H9 (cell line): ENCODE measurements at regions not wholly inside any gene's neighbourhood (a gene's known extent, or its start where the extent isn't known, plus 50 kb on each side); places are given as distances from the start of the nearest gene placed in this dataset.

Experiments
- DNase-seq: peaks from one replicate; pipeline ENCODE4 v3.0.0-alpha.2; 2017
- H2AFZ ChIP-seq: one replicate; pipeline ENCODE4 v1.6.1; 2013; ENCODE audit warnings: mild to moderate bottlenecking, low read length, control low read depth, moderate library complexity
- H2AK5ac ChIP-seq: 2 replicates; pipeline ENCODE4 v1.6.1; 2013; ENCODE audit warnings: low read length, control low read depth, mixed read lengths; ENCODE audit not compliant: insufficient read length
- H2BK120ac ChIP-seq: one replicate; pipeline ENCODE4 v1.6.1; 2013; ENCODE audit warnings: low read depth, mild to moderate bottlenecking, low read length, control low read depth, inconsistent platforms; ENCODE audit not compliant: poor library complexity, severe bottlenecking
- H2BK12ac ChIP-seq: 2 replicates; pipeline ENCODE4 v1.6.1; 2013; ENCODE audit warnings: low read length, control low read depth, mixed read lengths, low read depth; ENCODE audit not compliant: insufficient read length
- H2BK15ac ChIP-seq: 2 replicates; pipeline ENCODE4 v1.6.1; 2013; ENCODE audit warnings: low read depth, low read length, control low read depth
- H2BK20ac ChIP-seq: one replicate; pipeline ENCODE4 v1.6.1; 2013; ENCODE audit warnings: low read depth, mild to moderate bottlenecking, low read length, control low read depth, inconsistent platforms; ENCODE audit not compliant: poor library complexity, severe bottlenecking
- H2BK5ac ChIP-seq: 2 replicates; pipeline ENCODE4 v1.6.1; 2013; ENCODE audit warnings: low read length, control low read depth, mixed read lengths; ENCODE audit not compliant: insufficient read length
- H3K14ac ChIP-seq: 2 replicates; pipeline ENCODE4 v1.6.1; 2013; ENCODE audit warnings: low read length, control low read depth; ENCODE audit not compliant: insufficient read depth
- H3K18ac ChIP-seq: 2 replicates; pipeline ENCODE4 v1.6.1; 2013; ENCODE audit warnings: low read depth, mild to moderate bottlenecking, mixed read lengths, low read length, control low read depth; ENCODE audit not compliant: insufficient read length
- H3K23ac ChIP-seq: 2 replicates; pipeline ENCODE4 v1.6.1; 2013; ENCODE audit warnings: low read length, control low read depth, mixed read lengths, low read depth; ENCODE audit not compliant: insufficient read length
- H3K23me2 ChIP-seq: 2 replicates; pipeline ENCODE4 v1.6.1; 2013; ENCODE audit warnings: low read depth, mild to moderate bottlenecking, mixed read lengths, low read length, control low read depth; ENCODE audit not compliant: insufficient read length, poor library complexity, severe bottlenecking
- H3K27ac ChIP-seq: 2 replicates; pipeline ENCODE4 v1.5.1; 2013; ENCODE audit warnings: low read length, control low read depth, mixed read lengths, low read depth; ENCODE audit not compliant: insufficient read length
- H3K27me3 ChIP-seq: 2 replicates; pipeline ENCODE4 v1.6.1; 2013; ENCODE audit warnings: low read length, control low read depth, inconsistent platforms; ENCODE audit not compliant: insufficient read depth
- H3K4ac ChIP-seq: 2 replicates; pipeline ENCODE4 v1.6.1; 2013; ENCODE audit warnings: low read depth, mild to moderate bottlenecking, control low read depth, inconsistent platforms, low read length, moderate library complexity
- H3K4me1 ChIP-seq: 2 replicates; pipeline ENCODE4 v1.6.1; 2013; ENCODE audit warnings: low read length, control low read depth, inconsistent platforms; ENCODE audit not compliant: insufficient read depth
- H3K4me2 ChIP-seq: 2 replicates; pipeline ENCODE4 v1.6.1; 2013; ENCODE audit warnings: low read length, control low read depth, mixed read lengths; ENCODE audit not compliant: insufficient read length, insufficient read depth
- H3K56ac ChIP-seq: 2 replicates; pipeline ENCODE4 v1.6.1; 2013; ENCODE audit warnings: low read depth, mild to moderate bottlenecking, mixed read lengths, low read length, control low read depth; ENCODE audit not compliant: insufficient read length
- H3K79me1 ChIP-seq: 2 replicates; pipeline ENCODE4 v1.6.1; 2013; ENCODE audit warnings: low read depth, mild to moderate bottlenecking, moderate library complexity, low read length, control low read depth, inconsistent platforms; ENCODE audit not compliant: insufficient read depth, poor library complexity, severe bottlenecking
- H3K79me2 ChIP-seq: 2 replicates; pipeline ENCODE4 v1.6.1; 2013; ENCODE audit warnings: low read length, control low read depth, inconsistent platforms; ENCODE audit not compliant: insufficient read depth
- H3K9ac ChIP-seq: 2 replicates; pipeline ENCODE4 v1.6.1; 2013; ENCODE audit warnings: low read length, control low read depth, mixed read lengths; ENCODE audit not compliant: insufficient read length; ENCODE audit errors: extremely low read depth
- H3K9me3 ChIP-seq: one replicate; pipeline ENCODE4 v1.6.1; 2013; ENCODE audit warnings: low read depth, low read length, inconsistent platforms; ENCODE audit not compliant: control insufficient read depth
- H3T11ph ChIP-seq: one replicate; pipeline ENCODE4 v1.6.1; 2013; ENCODE audit warnings: mild to moderate bottlenecking, low read length, control low read depth, inconsistent platforms
- H4K20me1 ChIP-seq: one replicate; pipeline ENCODE4 v1.6.1; 2013; ENCODE audit not compliant: control insufficient read depth, insufficient read length, insufficient read depth
- H4K5ac ChIP-seq: 2 replicates; pipeline ENCODE4 v1.6.1; 2013; ENCODE audit warnings: low read depth, mild to moderate bottlenecking, mixed read lengths, low read length, control low read depth; ENCODE audit not compliant: insufficient read length
- H4K8ac ChIP-seq: replicated peaks from 2 replicates; pipeline ENCODE4 v1.6.1; 2013; ENCODE audit warnings: low read length, control low read depth, mixed read lengths, low read depth; ENCODE audit not compliant: insufficient read length
- H4K91ac ChIP-seq: 2 replicates; pipeline ENCODE4 v1.6.1; 2013; ENCODE audit warnings: low read depth, mild to moderate bottlenecking, moderate library complexity, mixed read lengths, low read length, control low read depth; ENCODE audit not compliant: insufficient read length
- H3K27ac Mint-ChIP-seq, 3 experiments: 2 replicates in 2 of 3; 3 replicates in 1 of 3; pipeline ENCODE4 v1.8.0; 2020 to 2021; ENCODE audit warnings: mixed read lengths in 3 of 3, mild to moderate bottlenecking in 1 of 3, moderate library complexity in 1 of 3
- H3K27me3 Mint-ChIP-seq: 2 replicates; pipeline ENCODE4 v1.8.0; 2021; ENCODE audit warnings: low read depth, mild to moderate bottlenecking, moderate library complexity, mixed read lengths
- H3K36me3 Mint-ChIP-seq, 3 experiments: 2 replicates in 2 of 3; 3 replicates in 1 of 3; pipeline ENCODE4 v1.8.0; 2020 to 2021; ENCODE audit warnings: low read depth in 3 of 3, mixed read lengths in 3 of 3; ENCODE audit not compliant: insufficient read depth in 1 of 3
- H3K4me1 Mint-ChIP-seq, 2 experiments: 2 replicates each; pipeline ENCODE4 v1.8.0; 2020; ENCODE audit warnings: mixed read lengths in 2 of 2
- H3K4me3 Mint-ChIP-seq, 2 experiments: 2 replicates in 1 of 2; 3 replicates in 1 of 2; pipeline ENCODE4 v1.8.0; 2020 to 2021; ENCODE audit warnings: mild to moderate bottlenecking in 2 of 2, mixed read lengths in 2 of 2, moderate library complexity in 1 of 2
- H3K9me3 Mint-ChIP-seq, 2 experiments: 2 replicates in 1 of 2; 3 replicates in 1 of 2; pipeline ENCODE4 v1.8.0; 2020; ENCODE audit warnings: mild to moderate bottlenecking in 2 of 2, mixed read lengths in 2 of 2, moderate library complexity in 1 of 2
- WGBS: extraction: QIAGEN DNeasy Blood & Tissue Kit; methylation state at CpG from one replicate; pipeline ENCODE4 v1.1.7; 2013; ENCODE audit warnings: missing lambda C conversion rate, low lambda C conversion rate, mixed read lengths; ENCODE audit not compliant: insufficient read length; ENCODE audit errors: extremely low coverage; 5-methylcytosine and 5-hydroxymethylcytosine counted together
- TF ChIP-seq, protein P1 (sequence below): fragments of 200-600 bp; sonication (generic); conservative IDR thresholded peaks from 3 replicates; pipeline ENCODE4 v1.8.0; 2021; ENCODE audit warnings: antibody characterized with exemption, mild to moderate bottlenecking

DNA sequence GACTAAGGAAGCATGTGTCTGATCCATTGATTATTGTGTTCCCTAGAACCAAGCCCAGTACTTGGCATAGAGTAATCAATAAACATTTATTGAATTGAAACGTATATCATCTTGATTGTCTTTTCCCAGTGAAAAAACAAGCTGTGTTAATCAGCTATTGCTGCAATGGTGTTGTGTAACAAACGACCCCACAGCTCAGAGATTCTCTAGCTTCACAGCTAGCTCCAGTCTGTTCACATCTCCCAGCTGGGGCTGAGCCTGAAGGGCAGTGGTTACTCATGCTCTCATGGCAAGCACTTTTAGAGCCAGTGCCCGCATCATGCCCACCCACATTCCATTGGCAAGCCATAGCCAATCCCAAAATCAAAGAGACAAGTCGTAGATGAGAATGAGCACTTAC is 237.4 kb upstream of the RAB4A start:
- H3K14ac ChIP-seq = no peak overlapping the region
- H2BK15ac ChIP-seq = no peak overlapping the region
- H4K5ac ChIP-seq = no peak overlapping the region
- no peak overlapping the region for H2BK120ac ChIP-seq
- no peaks in the 10 kb centered on the region for H3K36me3 Mint-ChIP-seq
- no peak overlapping the region for H2AFZ ChIP-seq
- H3K27me3 Mint-ChIP-seq = peaks cover 48% of the 10 kb centered on the region
- no peak overlapping the region for H3K4ac ChIP-seq
- no peak overlapping the region for H4K91ac ChIP-seq
- H3K9me3 ChIP-seq = no peaks in the 10 kb centered on the region
- no peak overlapping the region for H3T11ph ChIP-seq
- H3K27me3 ChIP-seq = no peaks in the 10 kb centered on the region
- peaks cover 49 to 58% of the 10 kb centered on the region in 2 experiments for H3K4me1 Mint-ChIP-seq
- H2BK20ac ChIP-seq = no peak overlapping the region
- H3K4me2 ChIP-seq = no peak overlapping the region
- no peak overlapping the region for H2AK5ac ChIP-seq
- no peak overlapping the region for H3K27ac ChIP-seq
- H2BK12ac ChIP-seq = no peak overlapping the region
- H3K18ac ChIP-seq = no peak overlapping the region
- H3K23me2 ChIP-seq = no peaks in the 10 kb centered on the region
- H3K79me1 ChIP-seq = no peaks in the 10 kb centered on the region
- H2BK5ac ChIP-seq = no peak overlapping the region
- H3K23ac ChIP-seq = no peak overlapping the region
- no CpG with 5 or more reads among the region's 4 CpGs for WGBS
- TF ChIP-seq, protein P1, sequence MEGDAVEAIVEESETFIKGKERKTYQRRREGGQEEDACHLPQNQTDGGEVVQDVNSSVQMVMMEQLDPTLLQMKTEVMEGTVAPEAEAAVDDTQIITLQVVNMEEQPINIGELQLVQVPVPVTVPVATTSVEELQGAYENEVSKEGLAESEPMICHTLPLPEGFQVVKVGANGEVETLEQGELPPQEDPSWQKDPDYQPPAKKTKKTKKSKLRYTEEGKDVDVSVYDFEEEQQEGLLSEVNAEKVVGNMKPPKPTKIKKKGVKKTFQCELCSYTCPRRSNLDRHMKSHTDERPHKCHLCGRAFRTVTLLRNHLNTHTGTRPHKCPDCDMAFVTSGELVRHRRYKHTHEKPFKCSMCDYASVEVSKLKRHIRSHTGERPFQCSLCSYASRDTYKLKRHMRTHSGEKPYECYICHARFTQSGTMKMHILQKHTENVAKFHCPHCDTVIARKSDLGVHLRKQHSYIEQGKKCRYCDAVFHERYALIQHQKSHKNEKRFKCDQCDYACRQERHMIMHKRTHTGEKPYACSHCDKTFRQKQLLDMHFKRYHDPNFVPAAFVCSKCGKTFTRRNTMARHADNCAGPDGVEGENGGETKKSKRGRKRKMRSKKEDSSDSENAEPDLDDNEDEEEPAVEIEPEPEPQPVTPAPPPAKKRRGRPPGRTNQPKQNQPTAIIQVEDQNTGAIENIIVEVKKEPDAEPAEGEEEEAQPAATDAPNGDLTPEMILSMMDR = no peak
- no peaks in the 10 kb centered on the region for H4K20me1 ChIP-seq
- peaks cover 4% of the 10 kb centered on the region for H3K4me1 ChIP-seq
- no peaks in the 10 kb centered on the region for H3K79me2 ChIP-seq
- DNase-seq = no peak
- no peaks in the 10 kb centered on the region for H3K9me3 Mint-ChIP-seq
- no peak overlapping the region for H3K56ac ChIP-seq
- no peak overlapping the region for H3K4me3 Mint-ChIP-seq
- H3K9ac ChIP-seq = no peak overlapping the region
- no peak overlapping the region for H4K8ac ChIP-seq
- no peak overlapping the region for H3K27ac Mint-ChIP-seq
